Naive thymus-derived CD4-positive, alpha-beta T cell (primary cell): ENCODE measurements at regions not wholly inside any gene's neighbourhood (a gene's known extent, or its start where the extent isn't known, plus 50 kb on each side); places are given as distances from the start of the nearest gene placed in this dataset.

ENCODE experiments used
- ATAC-seq: fragments of 150-1000 bp; cut with Tn5 transposase; 2 replicates; pipeline ENCODE4 v1.10.0; 2021; ENCODE audit warnings: mild to moderate bottlenecking, moderate library complexity
- CTCF ChIA-PET: fragments of 350-600 bp; sonication (Branson Sonifier 250); formaldehyde crosslinking; loops from one replicate; lab custom pipeline; 2021; ENCODE audit warnings: antibody characterized with exemption; lab: Charles Lee
- POLR2A ChIA-PET: fragments of 350-600 bp; sonication (Branson Sonifier 250); formaldehyde crosslinking; loops from one replicate; lab custom pipeline; 2021; ENCODE audit warnings: antibody characterized with exemption, inconsistent platforms; lab: Charles Lee
- DNase-seq, 9 donors: peaks; one replicate each; pipeline versions ENCODE4 v3.0.0 to v3.0.0-alpha.2; 2020 to 2022; ENCODE audit warnings: mixed read lengths in 1 of 9
- H3K27ac ChIP-seq: one replicate; pipeline ENCODE4 v1.7.0; 2013; ENCODE audit warnings: mild to moderate bottlenecking, low read depth, low read length, moderate library complexity
- H3K27me3 ChIP-seq, 2 donors: one replicate each; pipeline ENCODE4 v1.7.0; 2013; ENCODE audit warnings: low read length in 2 of 2, mild to moderate bottlenecking in 2 of 2, moderate library complexity in 2 of 2; ENCODE audit not compliant: control insufficient read depth in 2 of 2, insufficient read depth in 2 of 2
- H3K36me3 ChIP-seq, 3 experiments: 1 replicate in 2 of 3; 2 replicates in 1 of 3; pipeline ENCODE4 v1.7.0; 2013; ENCODE audit warnings: low read length in 3 of 3, mild to moderate bottlenecking in 3 of 3, moderate library complexity in 1 of 3; ENCODE audit not compliant: insufficient read depth in 3 of 3, control insufficient read depth in 2 of 3
- H3K4me1 ChIP-seq, 2 donors: one replicate each; pipeline ENCODE4 v1.7.0; 2013; ENCODE audit warnings: low read length in 2 of 2, mild to moderate bottlenecking in 2 of 2, moderate library complexity in 1 of 2; ENCODE audit not compliant: control insufficient read depth in 2 of 2, insufficient read depth in 2 of 2
- H3K4me3 ChIP-seq: 2 replicates; pipeline ENCODE4 v1.7.0; 2013; ENCODE audit warnings: mild to moderate bottlenecking, low read length
- H3K9me3 ChIP-seq, 3 experiments: 1 replicate in 2 of 3; 2 replicates in 1 of 3; pipeline ENCODE4 v1.7.0; 2013; ENCODE audit warnings: low read length in 3 of 3; ENCODE audit not compliant: control insufficient read depth in 2 of 3
- H3K27ac Mint-ChIP-seq, 9 donors: one replicate each; pipeline ENCODE4 v1.8.0; 2020 to 2022; ENCODE audit warnings: mixed read lengths in 9 of 9, mild to moderate bottlenecking in 8 of 9, moderate library complexity in 5 of 9, inconsistent platforms in 2 of 9
- H3K27me3 Mint-ChIP-seq, 5 donors: one replicate each; pipeline ENCODE4 v1.8.0; 2021 to 2022; ENCODE audit warnings: mixed read lengths in 5 of 5, mild to moderate bottlenecking in 1 of 5
- H3K36me3 Mint-ChIP-seq, 5 donors: one replicate each; pipeline ENCODE4 v1.8.0; 2020 to 2022; ENCODE audit warnings: mixed read lengths in 5 of 5, mild to moderate bottlenecking in 3 of 5, inconsistent platforms in 1 of 5
- H3K4me1 Mint-ChIP-seq, 7 donors: one replicate each; pipeline ENCODE4 v1.8.0; 2020 to 2022; ENCODE audit warnings: mixed read lengths in 7 of 7, mild to moderate bottlenecking in 3 of 7, inconsistent platforms in 1 of 7
- H3K4me3 Mint-ChIP-seq, 10 donors: one replicate each; pipeline ENCODE4 v1.8.0; 2020 to 2022; ENCODE audit warnings: mild to moderate bottlenecking in 10 of 10, mixed read lengths in 10 of 10, moderate library complexity in 6 of 10, inconsistent platforms in 2 of 10
- H3K9me3 Mint-ChIP-seq, 11 donors: one replicate each; pipeline ENCODE4 v1.8.0; 2020 to 2022; ENCODE audit warnings: mixed read lengths in 11 of 11, mild to moderate bottlenecking in 4 of 11, inconsistent platforms in 1 of 11, moderate library complexity in 1 of 11
- intact Hi-C, 2 donors: fragments of 100-400 bp; cut with micrococcal nuclease; formaldehyde crosslinking; loops; one replicate each; pipeline ENCODE4 v1.15.1; 2023

GRCh38 chr15:96072821-96073220 lies 257.7 kb upstream of the NR2F2 start:
- no peak overlapping the region for H3K4me3 Mint-ChIP-seq
- H3K36me3 ChIP-seq = no peaks in the 10 kb centered on the region
- H3K9me3 ChIP-seq = no peaks in the 10 kb centered on the region
- no peak overlapping the region for H3K27ac Mint-ChIP-seq
- no peak overlapping the region for H3K27ac ChIP-seq
- intact Hi-C loops = no loop called here
- ATAC-seq (no peak), DNase-seq (no peak)
- ChIA-PET POLR2A (no interaction called here), CTCF (no interaction called here)
- H3K4me1 Mint-ChIP-seq = no peaks in the 10 kb centered on the region
- no peaks in the 10 kb centered on the region for H3K27me3 ChIP-seq
- no peaks in the 10 kb centered on the region for H3K4me1 ChIP-seq
- H3K9me3 Mint-ChIP-seq = peaks cover 0 to 4% (median 0%) of the 10 kb centered on the region in 11 donors
- H3K36me3 Mint-ChIP-seq = no peaks in the 10 kb centered on the region
- H3K27me3 Mint-ChIP-seq = peaks cover 0 to 27% (median 13%) of the 10 kb centered on the region in 5 donors
- no peak overlapping the region for H3K4me3 ChIP-seq

GRCh38 chr15:96073908-96074307 lies 256.6 kb upstream of the NR2F2 start:
- Mint-ChIP-seq H3K36me3 (no peaks in the 10 kb centered on the region), H3K27ac (no peak overlapping the region), H3K27me3 (peaks cover 0 to 26% (median 14%) of the 10 kb centered on the region in 5 donors), H3K4me3 (no peak overlapping the region), H3K9me3 (peaks cover 0 to 4% (median 0%) of the 10 kb centered on the region in 11 donors), H3K4me1 (no peaks in the 10 kb centered on the region)
- Histone ChIP-seq H3K27me3 (no peaks in the 10 kb centered on the region), H3K27ac (no peak overlapping the region), H3K9me3 (no peaks in the 10 kb centered on the region), H3K4me3 (no peak overlapping the region), H3K4me1 (no peaks in the 10 kb centered on the region), H3K36me3 (no peaks in the 10 kb centered on the region)
- no peak for DNase-seq
- ChIA-PET CTCF (no interaction called here), POLR2A (no interaction called here)
- intact Hi-C loops = no loop called here
- ATAC-seq = no peak

GRCh38 chr15:96075895-96076294 lies 254.6 kb upstream of the NR2F2 start:
- H3K36me3 Mint-ChIP-seq = no peaks in the 10 kb centered on the region

GRCh38 chr15:96076350-96076749 lies 254.2 kb upstream of the NR2F2 start:
- Mint-ChIP-seq H3K27me3 (peaks cover 0 to 28% (median 9%) of the 10 kb centered on the region in 5 donors), H3K36me3 (no peaks in the 10 kb centered on the region), H3K4me1 (no peaks in the 10 kb centered on the region), H3K4me3 (no peak overlapping the region), H3K9me3 (peaks cover 0 to 4% (median 0%) of the 10 kb centered on the region in 11 donors), H3K27ac (no peak overlapping the region)
- H3K4me1 ChIP-seq = no peaks in the 10 kb centered on the region
- no peaks in the 10 kb centered on the region for H3K9me3 ChIP-seq
- DNase-seq = no peak
- ChIA-PET CTCF (no interaction called here), POLR2A (no interaction called here)
- no peak overlapping the region for H3K27ac ChIP-seq
- no peaks in the 10 kb centered on the region for H3K36me3 ChIP-seq
- H3K27me3 ChIP-seq = no peaks in the 10 kb centered on the region
- no peak for ATAC-seq
- H3K4me3 ChIP-seq = no peak overlapping the region
- intact Hi-C loops = no loop called here

More at GRCh38 chr15:96075895-96076294, 254.6 kb upstream of the NR2F2 start:
- H3K4me1 Mint-ChIP-seq = no peaks in the 10 kb centered on the region
- Histone ChIP-seq H3K4me1 (no peaks in the 10 kb centered on the region), H3K27me3 (no peaks in the 10 kb centered on the region), H3K4me3 (no peak overlapping the region), H3K9me3 (no peaks in the 10 kb centered on the region), H3K27ac (no peak overlapping the region), H3K36me3 (no peaks in the 10 kb centered on the region)
- DNase-seq (no peak), ATAC-seq (no peak)
- peaks cover 0 to 33% (median 11%) of the 10 kb centered on the region in 5 donors for H3K27me3 Mint-ChIP-seq
- no peak overlapping the region for H3K4me3 Mint-ChIP-seq
- no peak overlapping the region for H3K27ac Mint-ChIP-seq
- peaks cover 0 to 4% (median 0%) of the 10 kb centered on the region in 11 donors for H3K9me3 Mint-ChIP-seq
- POLR2A ChIA-PET = no interaction called here
- CTCF ChIA-PET = no interaction called here
- intact Hi-C loops = no loop called here

- Mint-ChIP-seq H3K27me3 (peaks cover 0 to 26% (median 9%) of the 10 kb centered on the region in 5 donors), H3K9me3 (no peaks in the 10 kb centered on the region), H3K27ac (no peak overlapping the region), H3K4me3 (no peak overlapping the region), H3K36me3 (no peaks in the 10 kb centered on the region), H3K4me1 (no peaks in the 10 kb centered on the region)
- DNase-seq (no peak), ATAC-seq (no peak)
- Histone ChIP-seq H3K4me1 (no peaks in the 10 kb centered on the region), H3K36me3 (no peaks in the 10 kb centered on the region), H3K27ac (no peak overlapping the region), H3K9me3 (no peaks in the 10 kb centered on the region), H3K27me3 (no peaks in the 10 kb centered on the region), H3K4me3 (no peak overlapping the region)
- ChIA-PET POLR2A (no interaction called here), CTCF (no interaction called here)
- intact Hi-C loops = no loop called here
These were observed 251.5 kb upstream of the NR2F2 start for GRCh38 chr15:96079041-96079440.

- H3K9me3 ChIP-seq = no peaks in the 10 kb centered on the region
- no peak overlapping the region for H3K4me3 ChIP-seq
- no peak overlapping the region for H3K27ac ChIP-seq
- ChIA-PET CTCF (no interaction called here), POLR2A (no interaction called here)
- no peaks in the 10 kb centered on the region for H3K36me3 Mint-ChIP-seq
- intact Hi-C loops = no loop called here
- H3K27ac Mint-ChIP-seq = no peak overlapping the region
- ATAC-seq (no peak), DNase-seq (no peak)
- H3K27me3 Mint-ChIP-seq = peaks cover 0 to 26% (median 13%) of the 10 kb centered on the region in 5 donors
- no peaks in the 10 kb centered on the region for H3K27me3 ChIP-seq
- H3K4me1 ChIP-seq = no peaks in the 10 kb centered on the region
- no peaks in the 10 kb centered on the region for H3K9me3 Mint-ChIP-seq
- H3K4me3 Mint-ChIP-seq = no peak overlapping the region
- no peaks in the 10 kb centered on the region for H3K36me3 ChIP-seq
- H3K4me1 Mint-ChIP-seq = no peaks in the 10 kb centered on the region
These were observed 250.6 kb upstream of the NR2F2 start for GRCh38 chr15:96079882-96080281.

GRCh38 chr15:96086164-96086563 lies 244.3 kb upstream of the NR2F2 start:
- Mint-ChIP-seq H3K36me3 (no peaks in the 10 kb centered on the region), H3K4me3 (no peak overlapping the region), H3K9me3 (no peaks in the 10 kb centered on the region), H3K4me1 (no peaks in the 10 kb centered on the region), H3K27me3 (peaks cover 16 to 39% (median 19%) of the 10 kb centered on the region in 5 donors), H3K27ac (no peak overlapping the region)
- ATAC-seq (no peak), DNase-seq (no peak)
- Histone ChIP-seq H3K4me3 (no peak overlapping the region), H3K4me1 (no peaks in the 10 kb centered on the region), H3K27ac (no peak overlapping the region), H3K27me3 (no peaks in the 10 kb centered on the region), H3K36me3 (no peaks in the 10 kb centered on the region), H3K9me3 (no peaks in the 10 kb centered on the region)
- intact Hi-C loops = no loop called here
- POLR2A ChIA-PET = no interaction called here
- CTCF ChIA-PET = no interaction called here
